HG02571 (cell line): ENCODE measurements at regions not wholly inside any gene's neighbourhood (a gene's known extent, or its start where the extent isn't known, plus 50 kb on each side); places are given as distances from the start of the nearest gene placed in this dataset.
"Not testable (repeated sequence)": the region's sequence is repeated elsewhere in the genome, so short reads cannot be mapped to it uniquely, and the experiment has no call there.

ENCODE experiments used
- ATAC-seq: cut with Tn5 transposase; IDR thresholded peaks from one replicate; pipeline ENCODE4 v1.9.1; 2021; ENCODE audit warnings: mild to moderate bottlenecking, moderate library complexity; ENCODE audit not compliant: unreplicated experiment

DNA sequence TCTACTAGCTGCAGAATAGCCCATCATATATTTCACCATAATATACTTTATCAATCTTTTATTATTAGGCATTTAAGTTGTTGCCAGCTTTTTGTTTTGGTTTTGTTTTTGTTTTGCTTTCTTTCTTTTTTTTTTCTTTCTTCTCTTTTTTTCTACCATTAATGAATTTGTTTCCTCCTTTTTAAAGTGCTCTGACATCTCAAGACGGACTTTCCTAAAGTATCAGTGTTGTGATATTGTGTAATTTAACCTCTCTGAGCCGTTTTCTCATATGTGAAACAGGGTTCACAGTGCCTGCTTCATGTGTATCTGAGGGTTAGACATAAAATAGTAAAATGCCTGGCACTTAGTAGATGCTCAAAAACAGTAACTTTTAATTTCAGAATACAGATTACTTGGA, 109.5 kb upstream of the IL12A start:
- no peak for ATAC-seq

DNA sequence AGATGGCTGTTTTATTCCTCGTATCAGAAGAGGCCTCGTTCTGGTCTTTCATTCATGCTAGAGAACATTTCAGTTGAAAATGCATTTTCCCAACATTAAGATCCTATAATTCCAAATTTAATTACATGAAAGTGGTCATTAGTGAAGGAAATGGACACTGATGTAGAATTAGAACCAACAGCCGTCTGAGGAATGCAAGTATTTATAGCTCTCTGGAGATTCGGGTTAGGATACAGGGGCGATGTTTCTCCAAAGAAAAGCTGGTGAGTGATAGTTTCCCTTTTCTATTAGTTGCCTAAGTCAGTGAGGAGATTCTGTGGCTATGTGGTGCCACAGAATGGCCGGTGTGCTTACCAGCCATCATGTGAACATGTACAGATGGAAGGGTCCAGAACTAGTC, 109.0 kb upstream of the IL12A start:
- no peak for ATAC-seq

DNA sequence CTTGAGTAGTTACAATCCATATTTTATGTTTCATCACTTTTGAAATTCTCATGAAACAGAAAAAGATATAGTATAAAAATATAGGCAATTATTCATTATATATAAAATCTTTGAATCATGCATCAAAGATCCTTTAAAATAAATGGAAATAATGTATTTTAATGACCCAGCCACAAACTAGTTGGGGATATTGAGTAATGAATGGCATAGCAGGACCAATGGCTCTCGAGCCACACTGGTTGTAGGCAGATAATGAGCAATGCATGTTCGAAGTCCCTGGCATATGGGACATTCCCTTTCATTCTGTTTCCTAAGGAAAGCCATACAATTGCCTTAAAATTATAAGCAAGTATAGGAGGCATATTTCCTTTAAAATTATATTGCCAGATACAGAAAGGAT, 107.4 kb upstream of the IL12A start:
- ATAC-seq = no peak

DNA sequence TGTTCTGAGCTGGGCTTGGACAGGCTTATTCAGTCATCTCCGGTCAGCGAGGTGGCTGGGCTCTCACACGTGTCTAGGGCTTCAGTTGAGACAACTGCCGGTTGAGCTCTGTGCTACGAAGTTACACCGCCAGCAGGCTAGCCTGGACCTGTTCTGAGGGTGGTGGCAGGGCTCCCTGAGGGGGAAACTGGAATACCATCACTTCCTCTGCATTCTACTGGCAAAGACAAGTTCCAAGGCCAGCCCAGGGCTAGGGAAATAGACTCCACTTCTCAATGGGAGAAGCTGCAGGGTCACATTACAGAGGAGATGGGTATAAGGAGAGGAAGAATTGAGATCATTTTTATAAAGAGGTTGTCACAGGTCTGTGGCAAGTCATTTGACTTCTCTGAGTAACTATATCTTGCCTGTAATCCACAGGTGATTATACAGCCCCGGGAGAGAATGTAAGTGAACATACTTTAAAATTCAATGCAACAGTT, 106.8 kb upstream of the IL12A start:
- no peak for ATAC-seq

DNA sequence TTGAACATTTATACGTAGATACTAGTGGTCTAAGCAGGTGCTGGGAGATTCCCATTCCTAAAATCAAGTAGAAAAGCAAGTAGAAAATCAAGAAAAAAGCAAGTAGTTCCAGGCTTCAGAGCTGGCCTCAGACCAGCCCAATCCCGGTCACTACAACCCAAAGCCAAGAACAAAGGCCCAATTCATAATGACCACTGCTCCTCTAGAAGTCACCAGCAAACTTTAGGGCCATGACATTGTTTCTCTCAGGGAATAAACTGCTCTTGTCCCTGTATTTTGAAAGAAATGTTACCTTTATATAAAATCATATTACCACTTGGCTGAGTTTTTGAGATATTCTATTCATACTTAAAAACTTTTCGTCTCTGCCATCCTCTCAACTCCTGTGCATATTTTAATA, 106.3 kb upstream of the IL12A start:
- ATAC-seq = no peak

DNA sequence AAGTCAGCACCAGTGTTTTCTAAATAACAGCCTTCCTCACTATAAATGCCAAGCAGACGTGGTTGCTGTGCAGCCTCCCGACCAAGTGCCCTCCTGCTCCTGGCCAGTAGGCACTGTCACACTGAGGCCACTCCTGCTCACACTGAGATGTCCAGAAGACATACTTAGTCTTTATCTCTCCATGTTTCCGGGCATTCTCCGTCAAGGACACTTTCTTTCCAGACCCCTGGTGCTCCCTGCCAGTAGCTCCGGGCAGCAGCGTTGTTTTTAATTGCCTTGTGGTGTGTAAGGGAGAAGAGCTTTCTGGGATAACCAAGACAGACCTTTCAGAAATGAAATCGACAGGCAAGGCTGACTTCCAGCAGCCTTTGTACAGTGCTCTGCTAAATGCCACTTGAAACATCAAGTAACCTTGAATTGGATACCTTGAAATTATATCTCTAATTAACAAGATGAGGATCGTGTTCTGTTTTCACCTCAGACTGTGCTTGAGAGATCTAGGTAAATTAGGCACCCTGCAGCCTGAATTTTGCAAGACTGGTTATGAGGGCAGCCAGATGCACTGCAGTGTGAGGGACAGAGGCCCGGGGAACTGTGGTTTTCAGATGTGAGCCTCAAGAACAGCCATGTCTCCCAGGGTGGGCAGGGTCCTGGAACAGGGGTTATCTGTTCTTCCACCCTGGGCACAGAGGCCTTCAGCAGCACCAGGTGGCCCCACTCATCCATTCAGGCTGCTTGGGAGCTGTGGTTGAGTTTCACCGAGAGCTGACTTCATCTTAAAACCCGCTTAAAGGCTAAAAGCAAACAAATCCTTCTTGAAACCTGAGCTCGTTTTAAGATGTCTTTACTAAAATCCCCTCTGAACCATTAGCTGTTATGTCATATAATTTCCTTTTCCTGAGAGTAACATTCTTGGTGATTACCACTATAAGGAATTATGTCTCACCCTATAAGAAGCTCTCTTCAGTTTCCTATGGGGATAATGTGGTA, 105.5 kb upstream of the IL12A start:
- ATAC-seq = no peak

DNA sequence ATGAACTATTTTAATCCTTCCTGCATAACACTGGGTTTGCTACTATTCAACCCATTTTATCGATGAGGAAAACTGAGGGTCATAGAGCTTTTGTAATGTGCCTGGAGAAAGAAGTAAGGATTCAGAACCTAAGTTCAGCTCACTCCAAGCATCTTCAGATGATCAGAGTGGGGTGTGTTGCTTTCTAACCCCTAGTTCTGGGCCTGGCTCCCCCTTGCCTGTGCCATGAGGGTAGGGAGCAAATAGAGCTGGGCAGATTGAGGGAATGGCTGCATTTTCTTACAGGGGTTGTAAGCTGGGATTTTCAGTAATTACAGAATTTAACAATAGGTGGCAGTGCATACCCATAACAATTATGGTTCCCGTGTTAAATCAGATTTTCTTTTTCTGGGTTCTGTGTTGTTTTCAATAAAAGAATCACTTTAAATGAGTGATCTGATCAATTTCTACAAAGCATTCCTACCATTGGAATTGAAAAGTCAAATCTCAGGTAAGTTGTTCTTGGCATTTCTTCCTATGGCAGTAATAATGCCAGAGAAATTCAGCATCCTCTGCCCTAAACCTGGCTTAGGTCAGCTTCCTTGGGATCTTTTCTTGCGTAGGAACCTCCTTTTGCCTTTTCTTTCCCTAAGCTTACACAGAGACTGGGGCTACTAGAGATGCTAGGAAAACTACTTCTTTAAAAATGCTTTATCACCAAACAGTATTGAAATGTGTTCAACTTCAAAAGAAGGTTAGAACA, 103.8 kb upstream of the IL12A start:
- ATAC-seq = no peak

DNA sequence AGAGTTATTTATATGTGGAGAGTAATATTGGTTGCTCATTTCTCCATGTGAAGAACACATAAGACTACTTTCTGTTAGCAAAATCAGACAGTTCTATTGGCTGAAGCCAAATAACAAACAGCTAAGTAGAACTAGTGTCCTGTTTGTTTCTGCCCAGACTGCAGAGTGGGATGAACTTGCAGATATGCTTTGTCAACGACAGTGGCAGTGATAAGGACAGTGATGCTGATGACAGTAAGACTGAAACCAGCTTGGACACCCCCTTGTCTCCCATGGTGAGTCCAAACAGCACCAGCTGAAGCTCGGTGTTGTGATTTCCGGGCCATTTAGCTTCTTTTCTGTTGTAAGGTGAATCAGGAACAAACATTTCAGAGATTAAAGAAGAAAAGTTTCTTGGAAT, 102.6 kb upstream of the IL12A start:
- ATAC-seq = peak; percentile 66

DNA sequence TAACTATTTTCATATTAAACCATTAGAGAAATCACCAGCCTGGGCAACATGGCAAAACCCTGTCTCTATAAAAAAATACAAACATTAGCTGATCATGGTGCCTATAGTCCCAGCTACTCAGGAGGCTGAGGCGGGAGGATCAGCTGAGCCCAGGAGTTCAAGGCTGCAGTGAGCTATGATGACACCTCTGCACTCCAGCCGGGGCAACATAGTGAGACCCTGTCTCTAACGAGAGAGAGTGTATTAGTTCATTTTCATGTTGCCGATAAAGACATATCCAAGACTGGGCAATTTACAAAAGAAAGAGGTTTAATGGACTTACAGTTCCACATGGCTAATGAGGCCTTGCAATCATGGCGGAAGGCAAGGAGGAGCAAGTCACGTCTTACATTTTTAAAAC, 102.1 kb upstream of the IL12A start:
- ATAC-seq = not testable (repeated sequence)

DNA sequence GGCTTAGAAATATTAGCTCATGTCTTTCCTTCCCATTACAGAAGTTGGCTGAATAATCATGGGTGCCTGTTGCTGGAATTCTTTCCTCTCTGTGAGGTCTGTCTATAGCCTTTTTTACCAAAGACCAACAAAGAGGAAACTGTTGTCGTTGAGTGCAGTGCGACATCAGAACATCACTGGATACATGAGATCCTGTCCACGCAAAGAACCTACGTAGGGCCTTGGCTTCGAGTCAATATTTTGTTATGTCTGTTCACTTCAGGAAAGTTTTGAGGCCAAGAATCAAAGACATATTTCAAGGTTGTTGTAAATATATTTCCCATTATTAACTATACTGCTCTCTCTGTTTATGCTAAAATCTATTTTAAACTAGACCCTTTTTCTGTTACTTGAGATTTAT, 101.5 kb upstream of the IL12A start:
- no peak for ATAC-seq

DNA sequence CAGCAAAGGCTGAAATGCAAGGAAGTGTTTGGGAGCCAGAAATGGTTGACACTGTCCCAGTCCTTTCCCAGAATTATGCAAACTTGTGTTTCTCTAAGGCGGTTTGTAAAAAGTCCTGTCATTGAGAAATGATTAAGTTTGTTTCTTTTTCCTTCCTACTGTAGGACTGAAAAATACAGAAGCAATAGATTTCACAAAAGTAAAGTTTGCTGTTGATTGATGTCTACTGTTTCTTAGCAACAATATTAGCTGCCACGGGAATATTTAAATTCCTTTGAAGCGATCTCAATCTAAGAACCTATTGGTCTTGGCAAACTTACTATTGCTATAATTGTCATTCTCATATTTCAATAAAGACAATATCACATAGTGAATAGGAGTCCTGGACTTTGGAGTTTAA, 100.7 kb upstream of the IL12A start:
- ATAC-seq = no peak

DNA sequence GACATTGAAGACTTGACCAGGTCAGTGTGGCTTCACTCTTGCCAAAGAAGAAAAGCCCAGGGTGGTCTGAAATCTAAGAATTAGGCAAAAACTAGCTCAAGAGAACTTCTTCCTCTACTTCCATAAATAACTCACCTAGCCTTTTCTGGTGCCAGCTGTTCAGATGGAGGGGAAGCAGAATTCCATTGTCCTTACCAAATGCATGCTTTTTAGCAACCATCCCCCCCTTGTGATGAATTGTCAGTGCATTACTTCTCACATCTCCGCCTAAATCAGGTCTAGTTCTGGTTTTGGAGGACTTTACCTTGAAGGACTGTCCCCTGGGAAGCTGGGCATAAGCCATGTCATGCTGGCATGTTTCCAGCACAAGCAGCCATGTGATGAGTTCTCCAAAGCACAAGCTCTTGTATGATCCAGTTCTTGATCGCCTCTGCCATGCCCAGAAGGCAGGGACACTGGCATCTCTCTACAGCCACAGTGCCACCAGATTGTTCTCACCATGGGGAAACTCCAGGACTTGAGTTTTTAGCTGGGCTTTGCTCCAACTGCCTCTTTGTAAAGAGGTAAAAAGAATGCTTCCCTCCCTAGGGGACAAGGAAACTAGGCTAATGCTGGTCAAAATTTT, 96.4 kb upstream of the IL12A start:
- ATAC-seq = no peak

DNA sequence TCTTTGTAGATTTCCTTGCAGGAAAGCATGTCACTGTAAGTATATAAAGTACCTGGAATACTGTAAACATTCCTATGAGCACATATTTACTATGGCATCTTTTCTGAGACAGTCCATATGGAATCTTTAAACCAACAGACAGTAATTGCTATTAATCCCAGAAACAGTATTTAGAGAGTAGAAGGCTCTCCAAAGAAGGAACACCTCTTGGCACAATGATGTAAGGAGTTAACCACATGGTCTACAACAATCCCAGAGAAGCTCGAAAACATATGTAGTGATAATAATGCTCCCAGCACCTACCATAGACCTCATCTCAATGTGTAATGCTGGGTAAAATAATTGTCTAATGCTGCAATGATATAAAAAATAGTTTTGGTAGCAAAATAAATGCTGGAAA, 95.8 kb upstream of the IL12A start:
- ATAC-seq = no peak

DNA sequence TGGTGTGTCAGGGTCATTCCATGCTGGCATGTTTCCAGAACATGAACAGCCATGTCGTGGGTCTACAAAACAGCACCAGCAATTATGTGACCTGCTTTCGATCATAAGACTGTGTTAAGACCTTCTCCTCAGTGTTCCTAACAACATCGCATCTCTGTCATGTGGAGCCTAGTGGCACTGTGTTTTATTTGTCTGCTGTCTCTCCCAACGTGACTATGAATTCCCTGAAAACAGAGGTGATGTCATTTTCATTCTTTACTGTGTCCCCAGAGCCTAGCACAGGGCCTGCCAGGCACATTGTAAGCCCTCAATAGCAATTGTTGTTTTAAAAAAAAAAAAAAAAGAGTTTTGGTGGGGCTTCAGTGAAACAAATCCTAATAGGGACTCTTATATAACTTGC, 94.2 kb upstream of the IL12A start:
- no peak for ATAC-seq

DNA sequence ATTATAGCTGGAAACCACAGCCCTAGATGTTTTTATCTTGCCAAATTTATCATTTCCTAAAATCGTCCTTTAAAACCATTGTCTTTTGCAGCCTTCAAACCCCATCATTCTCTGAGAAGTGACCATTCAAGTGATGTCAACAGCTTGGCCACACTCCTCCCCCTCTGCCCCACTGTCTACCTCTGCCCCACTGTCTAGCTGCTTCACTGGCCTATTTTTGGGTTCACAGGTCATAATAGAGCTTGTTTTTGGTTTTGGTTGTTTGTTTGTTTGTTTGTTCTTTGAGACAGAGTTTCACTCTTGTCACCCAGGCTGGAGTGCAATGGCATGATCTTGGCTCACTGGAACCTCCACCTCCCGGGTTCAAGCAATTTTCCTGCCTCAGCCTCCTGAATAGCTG, 93.2 kb upstream of the IL12A start:
- no peak for ATAC-seq

DNA sequence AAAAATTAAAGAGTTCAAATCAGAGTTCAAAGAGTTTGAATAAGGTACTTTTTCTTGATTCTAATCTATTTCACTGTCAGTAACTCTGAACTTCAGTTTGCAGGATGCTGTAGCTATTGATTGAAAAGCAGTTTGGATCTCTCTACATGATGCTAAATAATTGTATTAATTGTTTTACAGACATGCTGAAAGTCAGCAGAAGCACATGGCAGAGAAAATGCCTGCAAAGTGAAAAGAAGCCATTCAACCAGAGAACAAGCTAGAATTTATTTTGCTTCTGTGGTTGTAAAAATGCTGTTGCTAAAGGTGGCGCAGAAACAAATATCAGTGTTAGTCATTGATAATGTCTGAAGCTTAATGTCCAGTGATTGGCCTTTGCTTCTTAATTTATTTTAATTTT, 92.1 kb upstream of the IL12A start:
- ATAC-seq = no peak

DNA sequence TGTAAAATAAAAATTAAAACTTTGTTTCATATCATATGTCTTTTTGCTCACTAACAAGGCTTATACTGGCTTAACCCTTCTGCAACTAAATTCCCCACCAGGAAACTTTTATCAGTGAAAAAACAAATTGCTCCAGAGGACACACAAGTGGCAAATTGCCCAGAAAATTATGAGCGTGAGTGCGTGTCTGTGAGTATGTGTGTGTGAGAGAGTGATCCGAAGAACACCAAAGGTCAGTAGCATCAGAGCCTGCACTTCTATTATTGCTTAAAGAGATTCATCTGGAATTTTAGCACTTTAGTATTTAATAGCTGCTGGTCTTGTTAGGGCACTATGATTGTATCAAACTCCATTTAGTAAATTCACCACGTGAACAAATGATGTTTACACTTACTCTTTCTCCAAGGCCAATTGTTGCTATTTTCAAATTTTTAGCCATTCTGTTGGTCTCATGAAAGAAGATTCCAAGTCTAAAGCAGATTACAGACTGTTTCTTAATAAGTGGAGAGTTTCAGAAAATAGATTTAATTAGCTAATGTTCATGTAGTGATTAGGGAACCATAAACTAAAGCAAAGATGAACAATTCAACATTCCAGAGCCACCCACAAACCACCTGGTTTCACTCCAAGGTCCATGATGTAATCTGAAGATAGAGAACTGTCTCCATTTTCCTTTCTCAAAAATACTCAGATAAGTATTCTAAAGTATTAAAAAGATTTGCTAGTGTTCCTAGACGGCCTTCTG, 91.1 kb upstream of the IL12A start:
- ATAC-seq = no peak

DNA sequence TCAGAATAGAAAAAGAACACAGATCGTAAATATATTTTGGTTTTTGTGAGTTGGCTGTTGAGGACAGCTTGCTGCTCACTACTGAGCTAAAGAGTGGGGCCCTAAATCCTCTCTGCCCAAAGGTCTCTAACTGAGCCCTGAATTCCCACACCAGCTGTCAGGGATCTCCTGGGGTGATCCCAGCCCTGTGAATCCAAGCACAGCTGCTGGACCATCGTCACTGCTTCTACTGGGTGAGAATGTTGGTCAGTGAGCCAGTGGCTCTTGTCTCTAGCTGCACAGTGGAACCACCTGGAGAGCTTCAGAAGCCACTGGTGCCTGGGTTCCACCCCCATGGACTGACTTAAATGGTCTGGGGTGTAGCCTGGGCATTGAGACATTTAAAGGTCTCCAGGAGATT, 90.5 kb upstream of the IL12A start:
- no peak for ATAC-seq

DNA sequence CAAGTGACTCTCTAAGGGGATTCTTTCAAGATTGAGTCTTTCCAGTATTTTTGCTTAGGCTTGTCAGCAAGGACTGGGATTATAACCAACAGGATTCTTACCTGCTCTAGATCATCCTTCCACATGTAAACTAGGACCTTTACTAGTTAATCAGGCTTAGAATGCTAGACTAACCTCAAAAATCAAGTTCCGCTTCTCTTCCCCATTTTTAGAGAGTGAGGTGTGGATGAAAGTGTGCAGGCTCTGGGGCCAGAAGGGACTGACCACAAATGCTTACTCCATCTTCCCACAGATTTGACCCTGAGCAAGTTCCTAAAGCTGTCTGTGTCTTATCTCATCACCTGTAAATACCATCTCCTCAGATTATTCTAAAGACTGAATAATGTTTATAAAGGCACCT, 89.5 kb upstream of the IL12A start:
- ATAC-seq = no peak

DNA sequence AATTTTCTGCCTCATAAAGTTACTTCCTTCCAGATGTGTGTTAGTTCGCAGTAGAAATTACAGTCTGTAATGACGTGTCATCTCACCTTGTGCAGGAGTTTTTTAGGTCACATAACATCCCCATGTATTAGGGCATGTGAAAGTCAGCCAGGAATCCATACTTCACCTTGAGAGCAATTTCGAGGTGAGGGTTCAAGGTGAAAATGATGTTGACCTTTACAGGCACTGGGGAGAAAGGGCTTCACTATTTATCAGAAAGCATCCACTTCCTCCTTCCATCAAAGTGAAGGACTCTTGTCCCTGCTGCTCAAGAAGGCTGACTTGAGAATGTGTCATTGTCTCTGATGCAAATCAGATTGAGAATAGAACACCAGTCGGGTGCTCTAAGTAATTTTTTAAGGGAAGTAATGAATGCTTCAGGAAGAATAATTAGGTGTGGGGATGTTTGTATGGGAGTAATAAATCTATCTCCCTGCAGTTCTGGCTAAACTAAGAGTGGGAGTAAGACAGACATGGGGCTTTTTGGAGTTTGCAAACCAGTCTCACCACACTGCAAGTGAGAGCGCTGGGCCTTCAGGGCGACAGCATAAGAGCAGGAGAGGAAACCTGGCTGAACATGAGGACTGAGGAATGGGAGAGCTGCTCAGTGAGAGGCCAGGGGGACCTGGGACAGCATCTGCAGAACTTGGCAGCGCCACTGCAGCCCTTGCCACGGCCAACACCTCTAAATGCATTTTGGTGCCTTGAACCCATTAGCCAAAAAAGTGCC, 85.9 kb upstream of the IL12A start:
- peak; percentile 65 for ATAC-seq
